ENCODE measurements at regions not wholly inside any gene's neighbourhood (a gene's known extent, or its start where the extent isn't known, plus 50 kb on each side); places are given as distances from the start of the nearest gene placed in this dataset.
"Not testable (repeated sequence)": the region's sequence is repeated elsewhere in the genome, so short reads cannot be mapped to it uniquely, and the experiment has no call there.

DNA sequence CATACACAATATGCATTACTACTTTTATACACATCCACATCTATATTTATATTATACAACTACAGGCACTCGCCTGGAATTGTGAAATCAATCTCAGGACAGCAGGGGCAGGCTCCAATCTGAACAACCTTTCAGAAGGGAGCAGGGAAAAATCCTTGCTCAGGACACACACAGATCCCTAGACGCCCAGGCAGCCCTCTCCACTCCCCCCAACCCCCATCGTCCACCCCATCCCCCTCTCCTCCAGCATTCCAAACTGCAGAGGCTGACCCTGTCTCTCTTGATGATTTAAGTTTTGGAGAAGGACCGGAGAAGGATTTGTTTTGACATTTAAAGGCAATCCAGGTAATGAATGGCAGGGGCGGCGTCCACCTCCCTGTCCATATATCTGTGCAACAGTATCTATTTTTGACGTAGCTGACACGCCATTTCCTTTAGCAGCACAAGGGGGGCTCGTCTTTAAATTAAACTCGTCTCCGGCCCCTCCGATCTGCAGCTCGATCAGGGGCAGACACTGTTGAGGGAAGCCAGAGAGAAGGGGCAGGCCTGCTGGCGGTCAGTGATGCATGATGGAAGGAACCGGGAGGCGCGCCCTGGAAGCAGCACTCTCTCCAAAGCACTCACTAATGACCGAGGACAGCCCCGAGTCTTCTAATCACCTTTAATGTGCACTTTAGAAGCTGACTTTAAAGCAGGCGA is 95.0 kb upstream of the TBX5 start:
- no peak for DNase-seq

DNA sequence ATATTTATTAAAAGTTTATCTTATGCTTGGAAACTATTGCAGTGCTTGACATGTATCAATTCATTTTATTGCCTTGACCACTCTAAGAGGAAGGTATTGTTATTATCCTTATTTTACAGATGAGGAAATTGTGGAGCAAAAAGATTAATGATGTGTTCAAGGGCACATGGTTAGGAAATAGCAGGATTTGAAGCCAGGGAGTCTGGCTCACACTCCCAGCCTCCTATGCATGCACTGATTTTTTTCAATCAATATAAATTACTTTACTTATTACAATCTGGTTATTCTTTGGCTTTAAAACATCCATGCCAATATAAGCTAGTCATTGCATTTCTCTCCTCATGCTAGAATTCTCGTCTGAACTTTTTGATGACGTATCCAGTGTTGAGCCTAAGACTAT is 94.2 kb upstream of the TBX5 start:
- no peak for DNase-seq

DNA sequence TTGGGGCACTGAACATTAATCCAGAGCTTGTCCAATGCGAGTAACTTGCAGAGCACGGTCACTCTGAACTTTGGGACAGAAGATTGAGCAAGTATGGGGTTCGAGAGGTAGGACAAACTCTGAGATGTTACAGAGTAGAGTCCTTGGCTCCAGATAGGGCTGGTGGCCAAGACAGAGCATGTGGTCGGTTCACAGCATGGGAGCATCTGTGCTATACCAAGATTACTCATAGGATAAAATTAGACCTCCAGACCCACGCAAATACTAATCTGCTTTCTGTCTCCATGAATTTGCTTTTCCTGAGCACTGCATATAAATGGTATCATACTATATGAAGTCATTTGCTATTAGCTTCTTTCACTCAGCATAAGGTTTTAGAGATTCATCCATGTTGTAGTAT is 93.4 kb upstream of the TBX5 start:
- DNase-seq: no peak

DNA sequence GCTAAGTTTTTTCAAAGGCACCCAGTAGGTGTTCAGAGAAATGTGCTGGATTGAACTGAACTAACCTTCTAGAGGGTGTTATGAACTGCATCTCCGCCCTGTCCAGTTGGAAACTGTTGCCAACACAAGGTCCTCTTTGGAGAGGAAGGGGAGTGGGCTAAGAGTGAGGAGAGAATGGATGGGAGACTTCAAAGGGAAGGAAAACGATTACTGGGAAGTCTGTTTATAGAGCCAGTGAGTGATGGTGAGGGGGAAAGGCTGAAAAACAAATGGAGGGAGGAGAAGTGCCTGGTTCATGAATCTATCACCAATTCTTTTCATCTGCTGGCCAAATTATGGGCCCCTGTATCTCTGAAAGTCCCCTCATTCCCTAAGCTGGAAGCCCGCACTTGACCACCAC is 86.0 kb upstream of the TBX5 start:
- DNase-seq: no peak

DNA sequence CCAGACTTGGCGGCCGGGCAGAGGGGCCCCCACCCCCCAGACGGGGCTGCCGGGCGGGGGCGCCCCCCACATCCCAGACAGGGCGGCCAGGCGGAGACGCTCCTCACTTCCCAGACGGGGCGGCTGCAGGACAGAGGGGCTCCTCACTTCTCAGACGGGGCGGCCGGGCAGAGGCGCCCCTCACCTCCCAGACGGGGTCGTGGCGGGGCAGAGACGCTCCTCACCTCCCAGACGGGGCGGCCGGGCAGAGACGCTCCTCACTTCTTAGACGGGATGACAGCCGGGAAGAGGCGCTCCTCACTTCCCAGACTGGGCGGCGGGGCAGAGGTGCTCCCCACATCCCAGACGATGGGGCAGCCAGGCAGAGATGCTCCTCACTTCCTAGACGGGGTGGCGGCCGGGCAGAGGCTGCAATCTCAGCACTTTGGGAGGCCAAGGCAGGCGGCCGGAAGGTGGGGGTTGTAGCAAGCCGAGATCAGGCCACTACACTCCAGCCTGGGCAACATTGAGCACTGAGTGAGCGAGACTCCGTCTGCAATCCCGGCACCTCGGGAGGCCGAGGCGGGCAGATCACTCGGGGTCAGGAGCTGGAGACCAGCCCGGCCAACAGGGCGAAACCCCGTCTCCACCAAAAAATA is 79.0 kb upstream of the TBX5 start:
- not testable (repeated sequence) for DNase-seq

DNA sequence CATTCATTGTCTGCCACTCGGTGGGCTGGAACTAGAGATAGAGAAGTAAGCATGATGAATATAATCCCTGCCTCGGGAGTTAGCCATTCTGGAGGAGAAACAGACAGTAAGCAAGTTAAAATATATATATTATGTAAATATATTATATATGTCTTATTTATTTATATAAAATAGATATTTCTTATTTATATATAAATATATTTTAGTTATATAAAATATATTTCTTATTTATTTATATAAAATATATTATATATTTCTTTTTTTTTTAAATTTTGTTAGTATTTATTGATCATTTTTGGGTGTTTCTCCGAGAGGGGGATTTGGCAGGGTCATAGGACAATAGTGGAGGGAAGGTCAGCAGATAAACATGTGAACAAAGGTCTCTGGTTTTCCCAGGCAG is 78.1 kb upstream of the TBX5 start:
- no peak for DNase-seq

DNA sequence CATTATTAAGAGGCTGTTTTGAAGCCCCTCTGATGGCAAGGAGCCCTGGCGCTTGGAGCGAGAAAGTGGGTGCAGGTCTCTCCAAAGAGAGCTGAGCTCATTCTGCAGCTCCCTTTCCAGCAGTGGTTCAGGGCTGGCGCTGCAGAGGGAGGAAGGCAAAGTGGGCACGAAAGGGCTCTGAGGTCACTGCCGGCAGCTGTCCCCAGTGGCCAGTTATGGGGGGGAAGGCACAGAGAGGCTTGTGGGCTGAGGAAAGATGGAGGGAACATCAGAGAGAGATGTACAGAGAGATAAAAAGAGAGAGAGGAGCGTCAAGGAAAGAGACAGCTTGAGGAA is 75.2 kb upstream of the TBX5 start:
- no peak for DNase-seq

DNA sequence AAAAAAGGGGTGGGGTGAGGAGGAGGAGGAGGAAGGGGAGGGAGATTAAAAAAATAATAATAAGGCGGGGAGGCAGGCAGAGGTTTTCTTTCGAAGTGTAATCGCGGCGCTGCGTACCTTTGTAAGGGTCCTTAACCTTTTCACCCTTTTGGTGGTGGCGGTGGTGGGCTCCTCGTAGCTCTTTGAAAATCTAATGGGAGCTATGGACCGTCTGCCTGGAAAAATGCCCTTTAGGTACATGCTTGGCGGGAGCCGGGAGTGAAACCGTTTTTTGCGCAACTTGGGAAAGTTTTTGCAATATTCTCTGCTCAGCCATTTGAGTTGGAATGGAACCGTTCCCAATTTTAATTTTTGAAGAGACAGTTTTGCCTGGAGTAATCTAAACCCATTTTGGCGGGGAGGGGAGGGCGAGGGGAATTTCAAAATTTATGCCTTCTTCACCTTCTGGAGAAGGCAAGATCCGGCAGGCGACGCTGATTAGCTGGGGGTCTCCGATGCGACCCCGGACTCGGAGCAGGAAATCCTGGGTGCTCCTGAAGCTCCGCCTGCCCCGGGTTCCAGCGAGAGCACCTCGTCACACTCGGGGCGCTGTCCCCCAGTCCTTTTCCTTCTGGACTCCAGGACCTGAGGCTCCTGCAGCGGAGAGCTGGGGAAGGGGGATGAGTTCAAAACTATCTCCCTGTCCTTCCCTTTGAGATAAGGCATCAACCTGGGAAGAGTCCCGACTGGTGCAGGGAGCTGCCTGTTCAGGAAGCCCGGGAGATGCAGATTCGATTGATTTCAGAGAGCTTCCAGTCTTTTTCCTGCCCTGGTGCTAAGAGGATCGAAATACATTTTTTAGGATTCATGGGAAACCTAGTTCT is 74.6 kb upstream of the TBX5 start:
- DNase-seq: no peak

DNA sequence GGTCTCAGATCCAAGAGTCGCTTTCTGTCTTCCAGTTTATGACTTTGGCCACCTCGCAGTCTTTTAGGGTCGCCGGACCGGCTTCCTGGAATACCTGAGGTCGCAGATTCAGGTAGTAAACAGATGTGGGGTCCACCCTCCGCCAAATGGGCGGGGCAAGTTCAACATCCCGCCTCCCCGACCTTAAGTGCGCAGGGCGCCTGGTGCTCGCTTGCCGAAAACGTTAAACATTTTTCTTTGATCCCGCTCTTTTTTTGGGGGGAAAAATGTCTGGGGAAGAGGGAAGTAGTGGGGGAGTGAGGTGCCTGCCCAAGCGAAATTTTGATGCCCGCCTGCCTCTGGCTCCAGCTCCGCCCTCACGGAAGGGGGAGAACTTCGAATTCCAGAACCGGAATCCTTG is 73.9 kb upstream of the TBX5 start:
- DNase-seq: no peak

DNA sequence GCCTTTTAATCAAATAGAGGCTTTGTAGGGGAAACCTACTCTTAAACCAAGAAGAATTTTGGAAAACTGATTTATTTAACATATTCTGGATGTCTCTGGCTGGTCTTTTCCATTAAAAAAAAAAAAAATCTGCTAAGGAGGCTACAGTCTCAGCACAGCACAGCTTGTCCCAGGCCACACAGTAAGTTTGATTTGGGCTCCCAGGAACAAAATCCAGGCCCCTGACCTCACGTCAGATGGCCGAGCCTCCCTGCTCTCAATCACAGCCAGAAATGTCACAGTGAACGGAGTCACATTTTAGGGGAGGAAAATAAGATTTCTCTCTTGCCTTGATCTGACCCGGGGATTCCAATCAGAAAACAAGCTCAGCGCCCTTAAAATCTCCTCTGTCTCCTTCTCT is 72.9 kb upstream of the TBX5 start:
- no peak for DNase-seq

DNA sequence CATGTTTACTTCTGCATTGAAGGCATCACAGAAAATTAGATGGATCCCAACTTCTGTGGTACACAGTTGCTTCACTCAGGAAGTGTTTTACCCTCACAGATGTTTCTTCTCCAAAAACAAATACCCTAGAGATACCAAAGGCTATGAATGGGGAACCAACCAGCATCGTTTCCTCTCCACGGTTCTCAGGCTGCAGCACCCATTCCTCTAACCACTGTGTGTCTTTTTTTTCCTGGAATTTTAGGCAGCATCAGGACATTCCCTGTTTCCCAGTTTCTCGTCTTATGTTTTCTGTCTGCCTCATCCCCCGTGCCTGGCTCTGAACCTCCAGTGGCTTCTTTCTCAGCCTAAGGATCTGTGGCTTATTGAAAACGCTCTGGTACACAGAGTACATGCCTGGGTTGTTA is 72.0 kb upstream of the TBX5 start:
- DNase-seq: no peak

DNA sequence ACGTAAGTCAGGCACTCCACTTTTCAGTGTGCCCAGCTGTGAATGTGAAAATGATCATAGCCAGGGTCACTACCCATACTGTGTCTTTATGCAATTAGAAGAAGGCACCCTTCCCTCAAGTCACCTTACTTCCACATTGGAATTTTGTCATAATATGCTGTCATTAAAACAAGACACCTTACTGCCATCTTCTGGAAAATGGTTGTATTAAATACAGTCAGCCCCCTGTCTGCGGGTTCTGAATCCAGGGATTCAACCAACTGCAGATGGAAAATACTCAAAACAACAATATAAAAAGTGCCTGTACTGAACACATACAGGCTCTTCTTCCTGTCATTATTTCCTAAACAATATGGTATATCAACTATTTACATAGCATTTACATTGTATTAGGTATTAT is 70.2 kb upstream of the TBX5 start:
- DNase-seq: no peak

DNA sequence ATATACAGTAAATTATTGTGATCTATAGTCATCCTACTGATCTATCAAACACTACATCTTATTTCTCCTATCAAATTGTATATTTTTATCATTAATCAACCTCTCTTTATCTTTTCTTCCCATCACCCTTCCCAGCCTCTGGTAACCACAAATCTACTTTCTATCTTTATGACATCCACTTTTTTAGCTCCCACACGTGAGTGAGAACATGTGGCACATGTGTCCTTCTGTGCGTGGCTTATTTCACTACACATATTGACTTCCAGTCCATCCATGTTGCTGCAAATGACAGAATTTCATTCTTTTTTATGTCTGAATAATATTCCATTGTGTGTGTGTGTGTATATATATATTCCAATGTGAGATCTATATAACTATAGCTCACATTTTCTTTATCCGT is 67.8 kb upstream of the TBX5 start:
- DNase-seq: no peak

DNA sequence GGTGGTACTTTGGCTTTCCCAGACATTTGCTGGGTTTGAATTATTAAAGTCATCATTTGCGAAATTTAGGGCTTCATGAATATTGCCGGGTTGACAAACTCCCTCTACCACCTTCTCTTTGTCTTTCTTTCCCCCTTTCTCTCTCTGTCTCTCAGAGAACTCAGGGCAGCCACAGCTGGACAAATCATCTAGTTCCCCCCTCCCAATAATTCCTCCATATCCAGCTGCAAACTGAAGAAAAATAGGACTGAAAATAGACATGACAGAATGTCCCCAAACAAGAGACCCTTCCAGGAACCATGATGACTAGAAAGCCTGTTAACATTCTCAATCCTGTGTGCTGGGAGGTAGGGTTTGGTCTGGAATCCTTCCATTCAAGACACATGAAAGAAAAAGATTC is 67.1 kb upstream of the TBX5 start:
- no peak for DNase-seq

DNA sequence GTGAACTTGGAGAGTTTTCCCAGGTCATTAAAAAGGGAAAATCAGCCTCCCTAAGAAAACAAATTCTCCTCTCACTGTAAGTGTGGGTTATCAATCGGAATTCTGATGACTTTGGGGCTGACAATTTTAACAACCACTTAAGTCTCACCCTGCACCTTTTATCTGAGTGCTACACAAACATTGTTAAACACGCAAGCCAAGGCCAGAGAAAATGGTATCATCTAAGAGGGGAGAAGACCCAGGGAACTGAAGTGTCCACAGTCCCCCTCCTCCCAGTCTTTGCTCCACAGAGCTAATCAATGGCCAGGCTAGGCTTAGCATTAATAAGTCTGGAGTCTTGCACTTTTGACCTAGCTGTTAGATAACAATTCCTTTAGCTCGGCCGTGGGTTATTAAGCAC is 51.7 kb upstream of the TBX5 start:
- no peak for DNase-seq
